Ishikawa (cell line): ENCODE measurements at regions not wholly inside any gene's neighbourhood (a gene's known extent, or its start where the extent isn't known, plus 50 kb on each side); places are given as distances from the start of the nearest gene placed in this dataset.

Experiments used
- CEBPB ChIP-seq: IDR thresholded peaks from 2 replicates; pipeline ENCODE4 v1.6.1; 2012
- CREB1 ChIP-seq: IDR thresholded peaks from 2 replicates; pipeline ENCODE4 v1.6.1; 2012; ENCODE audit warnings: low read depth
- EGR1 ChIP-seq: IDR thresholded peaks from 2 replicates; pipeline ENCODE4 v1.6.1; 2012
- EP300 ChIP-seq: IDR thresholded peaks from 2 replicates; pipeline ENCODE4 v1.6.1; 2012; ENCODE audit warnings: borderline replicate concordance
- FOXM1 ChIP-seq: IDR thresholded peaks from 2 replicates; pipeline ENCODE4 v1.6.1; 2012; ENCODE audit warnings: low read depth, borderline replicate concordance
- NFIC ChIP-seq: IDR thresholded peaks from 2 replicates; pipeline ENCODE4 v1.6.1; 2012
- RAD21 ChIP-seq: IDR thresholded peaks from 2 replicates; pipeline ENCODE4 v1.6.1; 2012; ENCODE audit warnings: low read depth
- TAF1 ChIP-seq: IDR thresholded peaks from 2 replicates; pipeline ENCODE4 v1.6.1; 2012; ENCODE audit warnings: low read depth, mild to moderate bottlenecking
- TCF12 ChIP-seq: IDR thresholded peaks from 2 replicates; pipeline ENCODE4 v1.6.1; 2012; ENCODE audit warnings: low read depth
- TEAD4 ChIP-seq: IDR thresholded peaks from 2 replicates; pipeline ENCODE4 v1.6.1; 2012
- YY1 ChIP-seq: IDR thresholded peaks from 2 replicates; pipeline ENCODE4 v1.6.1; 2012; ENCODE audit warnings: low read depth
- ZBTB7A ChIP-seq: IDR thresholded peaks from 2 replicates; pipeline ENCODE4 v1.6.1; 2012; ENCODE audit warnings: low read depth
- TF ChIP-seq, protein P1 (sequence below): IDR thresholded peaks from 2 replicates; pipeline ENCODE4 v1.6.1; 2012
- TF ChIP-seq, protein P2 (sequence below): IDR thresholded peaks from 2 replicates; pipeline ENCODE4 v1.6.1; 2012; ENCODE audit warnings: low read depth, mild to moderate bottlenecking
- TF ChIP-seq, protein P3 (sequence below): IDR thresholded peaks from 2 replicates; pipeline ENCODE4 v1.6.1; 2012

DNA sequence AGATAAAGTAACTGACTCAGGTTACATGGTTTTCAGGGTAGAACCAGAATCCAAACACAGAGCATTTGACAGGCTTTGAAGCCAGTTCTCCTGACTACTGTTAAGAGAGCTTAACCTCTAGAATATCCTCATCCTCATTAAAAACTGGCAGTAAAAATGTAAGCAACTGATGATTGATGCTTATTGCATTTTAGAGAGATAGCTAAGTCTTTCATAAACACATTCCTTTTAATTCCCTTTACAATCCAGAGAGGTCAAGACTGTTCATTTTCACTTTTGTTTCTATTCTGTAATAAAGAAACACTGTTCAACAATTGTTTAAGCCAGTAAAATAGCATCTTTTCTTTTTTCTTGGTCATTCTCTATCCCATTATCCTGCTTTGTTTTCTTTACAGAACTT lies 53.9 kb upstream of the RAB27B start:
- TF ChIP-seq FOXM1 (no peak), YY1 (no peak), RAD21 (no peak), TEAD4 (no peak), ZBTB7A (no peak)
- TF ChIP-seq, protein P1, sequence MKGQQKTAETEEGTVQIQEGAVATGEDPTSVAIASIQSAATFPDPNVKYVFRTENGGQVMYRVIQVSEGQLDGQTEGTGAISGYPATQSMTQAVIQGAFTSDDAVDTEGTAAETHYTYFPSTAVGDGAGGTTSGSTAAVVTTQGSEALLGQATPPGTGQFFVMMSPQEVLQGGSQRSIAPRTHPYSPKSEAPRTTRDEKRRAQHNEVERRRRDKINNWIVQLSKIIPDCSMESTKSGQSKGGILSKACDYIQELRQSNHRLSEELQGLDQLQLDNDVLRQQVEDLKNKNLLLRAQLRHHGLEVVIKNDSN = no peak

DNA sequence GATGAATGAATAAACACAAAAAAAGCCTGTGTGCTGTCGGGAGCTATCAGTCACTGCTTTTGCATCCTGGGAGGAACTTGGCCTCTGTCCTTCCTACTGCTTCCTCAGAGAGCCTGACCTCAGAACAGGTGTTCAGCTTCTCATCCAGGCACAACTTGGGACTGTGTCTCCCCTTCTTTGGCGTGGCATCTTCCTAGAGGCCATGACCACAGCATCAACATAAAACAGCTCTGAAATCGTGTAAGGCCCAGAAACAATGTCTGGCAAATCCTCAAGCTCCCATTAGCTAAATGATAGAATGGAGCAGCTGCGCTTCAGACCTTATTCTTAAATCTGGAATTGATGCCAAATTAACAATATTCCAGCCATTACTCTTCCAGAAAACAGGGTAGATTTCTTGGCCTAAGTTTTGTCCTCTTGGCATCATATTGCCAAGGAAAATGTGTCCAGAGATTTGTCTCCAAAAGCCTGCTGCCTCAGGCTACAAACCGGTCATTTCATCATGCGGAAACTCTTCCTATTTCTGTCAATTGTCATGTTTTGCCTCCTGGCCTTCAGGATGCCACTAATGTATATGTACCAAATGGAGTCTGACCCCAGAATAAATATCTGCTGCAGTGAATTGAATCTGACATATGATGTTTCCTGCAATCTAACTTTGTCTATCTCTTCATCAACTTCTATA lies 53.2 kb upstream of the RAB27B start:
- TF ChIP-seq ZBTB7A (no peak), TAF1 (no peak)

DNA sequence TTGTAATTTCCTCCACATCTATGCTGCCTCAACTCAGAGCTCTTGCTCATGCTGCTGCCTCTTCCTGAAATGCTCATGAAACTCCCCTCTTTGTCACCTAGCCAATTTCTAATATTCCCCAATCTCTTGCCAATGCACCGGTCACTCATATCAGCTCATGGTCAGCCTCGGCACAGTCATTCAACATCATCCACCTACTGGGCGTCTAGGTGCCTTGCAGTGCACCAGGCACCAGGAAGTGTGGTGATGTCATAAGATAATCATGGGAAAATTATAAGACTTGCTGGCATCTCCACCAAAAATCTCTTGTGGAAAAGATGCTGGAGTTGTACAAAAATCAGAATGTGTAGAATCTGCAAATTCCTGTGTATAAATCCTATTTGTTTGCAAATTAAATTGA lies 52.6 kb upstream of the RAB27B start:
- TF ChIP-seq NFIC (no peak), CEBPB (no peak), YY1 (no peak), TEAD4 (no peak), ZBTB7A (no peak), EGR1 (no peak), EP300 (no peak), TCF12 (no peak), RAD21 (no peak), CREB1 (no peak), FOXM1 (no peak), TAF1 (no peak)
- TF ChIP-seq, protein P1 = no peak
- TF ChIP-seq, protein P2, sequence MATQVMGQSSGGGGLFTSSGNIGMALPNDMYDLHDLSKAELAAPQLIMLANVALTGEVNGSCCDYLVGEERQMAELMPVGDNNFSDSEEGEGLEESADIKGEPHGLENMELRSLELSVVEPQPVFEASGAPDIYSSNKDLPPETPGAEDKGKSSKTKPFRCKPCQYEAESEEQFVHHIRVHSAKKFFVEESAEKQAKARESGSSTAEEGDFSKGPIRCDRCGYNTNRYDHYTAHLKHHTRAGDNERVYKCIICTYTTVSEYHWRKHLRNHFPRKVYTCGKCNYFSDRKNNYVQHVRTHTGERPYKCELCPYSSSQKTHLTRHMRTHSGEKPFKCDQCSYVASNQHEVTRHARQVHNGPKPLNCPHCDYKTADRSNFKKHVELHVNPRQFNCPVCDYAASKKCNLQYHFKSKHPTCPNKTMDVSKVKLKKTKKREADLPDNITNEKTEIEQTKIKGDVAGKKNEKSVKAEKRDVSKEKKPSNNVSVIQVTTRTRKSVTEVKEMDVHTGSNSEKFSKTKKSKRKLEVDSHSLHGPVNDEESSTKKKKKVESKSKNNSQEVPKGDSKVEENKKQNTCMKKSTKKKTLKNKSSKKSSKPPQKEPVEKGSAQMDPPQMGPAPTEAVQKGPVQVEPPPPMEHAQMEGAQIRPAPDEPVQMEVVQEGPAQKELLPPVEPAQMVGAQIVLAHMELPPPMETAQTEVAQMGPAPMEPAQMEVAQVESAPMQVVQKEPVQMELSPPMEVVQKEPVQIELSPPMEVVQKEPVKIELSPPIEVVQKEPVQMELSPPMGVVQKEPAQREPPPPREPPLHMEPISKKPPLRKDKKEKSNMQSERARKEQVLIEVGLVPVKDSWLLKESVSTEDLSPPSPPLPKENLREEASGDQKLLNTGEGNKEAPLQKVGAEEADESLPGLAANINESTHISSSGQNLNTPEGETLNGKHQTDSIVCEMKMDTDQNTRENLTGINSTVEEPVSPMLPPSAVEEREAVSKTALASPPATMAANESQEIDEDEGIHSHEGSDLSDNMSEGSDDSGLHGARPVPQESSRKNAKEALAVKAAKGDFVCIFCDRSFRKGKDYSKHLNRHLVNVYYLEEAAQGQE = no peak
- TF ChIP-seq, protein P3, sequence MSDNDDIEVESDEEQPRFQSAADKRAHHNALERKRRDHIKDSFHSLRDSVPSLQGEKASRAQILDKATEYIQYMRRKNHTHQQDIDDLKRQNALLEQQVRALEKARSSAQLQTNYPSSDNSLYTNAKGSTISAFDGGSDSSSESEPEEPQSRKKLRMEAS = no peak

DNA sequence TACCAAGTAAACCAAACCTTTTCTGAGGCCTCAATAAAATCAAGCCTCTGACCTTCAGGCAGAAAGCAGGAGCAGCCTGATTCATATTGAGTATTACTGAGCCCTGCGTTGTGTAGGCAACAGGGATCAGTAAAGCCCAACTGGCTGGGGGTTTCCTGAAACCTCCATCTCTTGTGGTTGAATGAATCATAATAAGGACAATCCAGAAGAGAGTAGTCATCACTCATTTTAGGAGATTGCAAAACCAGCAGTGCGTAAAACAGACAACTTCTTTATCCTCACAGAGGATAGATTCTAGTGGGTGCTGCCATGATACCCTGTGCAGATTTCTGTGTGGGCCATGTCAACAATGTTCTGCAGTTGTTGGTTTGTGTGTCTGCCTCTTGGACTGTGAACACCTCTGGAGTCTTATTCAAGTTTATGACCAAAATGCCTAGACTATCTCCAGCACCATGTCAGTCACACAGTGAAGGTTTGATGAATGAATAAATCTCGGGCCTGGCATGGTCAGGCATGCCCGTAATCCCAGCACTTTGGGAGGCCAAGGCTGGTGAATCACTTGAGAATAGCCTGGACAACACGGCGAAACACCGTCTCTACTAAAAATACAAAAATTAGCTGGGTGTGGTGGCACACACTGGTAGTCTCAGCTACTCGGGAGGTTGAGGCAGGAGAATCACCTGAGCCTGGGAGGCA lies 51.8 kb upstream of the RAB27B start:
- TF ChIP-seq ZBTB7A (no peak), EP300 (no peak), NFIC (no peak), CREB1 (no peak), FOXM1 (no peak), EGR1 (no peak), CEBPB (no peak), TAF1 (no peak), TEAD4 (no peak), YY1 (no peak), RAD21 (no peak), TCF12 (no peak)
- TF ChIP-seq, protein P1 = no peak
- TF ChIP-seq, protein P2 = no peak
- TF ChIP-seq, protein P3 = no peak

DNA sequence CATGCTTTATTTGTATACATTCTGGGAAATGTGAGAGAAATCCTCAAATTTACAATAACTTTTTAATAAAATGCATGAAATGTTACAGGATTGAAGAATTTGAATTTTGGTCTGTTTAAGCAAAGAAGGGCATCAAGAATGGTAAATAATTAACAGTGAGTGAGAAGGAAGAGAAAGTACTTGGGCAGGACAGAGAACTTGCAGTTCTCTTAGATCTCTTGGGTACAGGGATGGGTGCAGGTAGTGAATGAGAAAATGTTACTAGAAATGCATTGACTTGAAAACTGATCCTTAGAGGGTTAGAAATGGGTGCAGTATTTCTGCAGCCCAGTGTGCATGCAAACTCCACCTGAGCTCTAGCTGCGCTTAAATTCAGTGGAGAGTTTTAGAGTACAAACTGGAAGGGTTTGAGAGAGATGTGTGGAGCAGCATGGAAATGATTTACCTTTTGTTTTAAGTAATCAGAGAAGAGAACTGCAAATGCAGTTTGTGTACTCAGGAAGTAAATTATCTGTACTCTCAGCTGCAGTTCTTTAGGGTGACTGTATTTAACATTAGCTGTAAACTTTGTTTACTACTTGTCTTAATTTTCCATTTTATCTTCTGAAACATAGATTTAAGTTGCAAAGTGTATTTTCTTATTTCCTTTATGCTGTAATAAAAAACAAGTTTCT lies 51.0 kb upstream of the RAB27B start:
- TF ChIP-seq EGR1 (no peak), EP300 (no peak), YY1 (no peak), TCF12 (no peak), CREB1 (no peak), TEAD4 (no peak), RAD21 (no peak)
- TF ChIP-seq, protein P3 = no peak
- TF ChIP-seq, protein P2 = no peak
- TF ChIP-seq, protein P1 = no peak
